HEK293 (cell line): ENCODE measurements at regions not wholly inside any gene's neighbourhood (a gene's known extent, or its start where the extent isn't known, plus 50 kb on each side); places are given as distances from the start of the nearest gene placed in this dataset.

ENCODE experiments used
- CTCF ChIA-PET: fragments of 350-600 bp; formaldehyde crosslinking; extraction: SDS; loops from one replicate; lab custom pipeline; 2021; ENCODE audit warnings: antibody characterized with exemption; lab: Yijun Ruan, JAX
- POLR2A ChIA-PET: fragments of 300-600 bp; formaldehyde crosslinking; extraction: SDS; loops from one replicate; lab custom pipeline; 2020; ENCODE audit warnings: antibody characterized with exemption, inconsistent platforms; lab: Yijun Ruan, JAX
- H3K27ac ChIP-seq: fragments of 200-500 bp; sonication (Bioruptor generic); 2 replicates; pipeline ENCODE4 v1.5.1; 2014; ENCODE audit warnings: low read depth, low read length, control low read depth, inconsistent platforms; ENCODE audit errors: extremely low read depth
- H3K36me3 ChIP-seq, 2 experiments: fragments of 200-500 bp in 1 of 2; sonication (Bioruptor generic) in 1 of 2; 1 replicate in 1 of 2; 2 replicates in 1 of 2; pipeline ENCODE4 v1.5.1; 2014 to 2017; ENCODE audit warnings: inconsistent platforms in 2 of 2, low read length in 2 of 2; ENCODE audit not compliant: control insufficient read depth in 2 of 2, insufficient read depth in 1 of 2
- H3K4me1 ChIP-seq: fragments of 200-500 bp; sonication (Bioruptor generic); 2 replicates; pipeline ENCODE4 v1.5.1; 2014; ENCODE audit warnings: mild to moderate bottlenecking, low read length, inconsistent platforms; ENCODE audit not compliant: control insufficient read depth, insufficient read depth
- H3K4me3 ChIP-seq: 2 replicates; pipeline ENCODE4 v1.5.1; 2011; ENCODE audit warnings: low read depth, mild to moderate bottlenecking, control low read depth, low read length, moderate library complexity
- H3K9me3 ChIP-seq: fragments of 200-500 bp; sonication (Bioruptor generic); 2 replicates; pipeline ENCODE4 v1.5.1; 2014; ENCODE audit warnings: low read depth, low read length, inconsistent platforms; ENCODE audit not compliant: control insufficient read depth, insufficient read depth
- GLIS1 ChIP-seq: fragments of 450-650 bp; formaldehyde crosslinking; IDR thresholded peaks from 2 replicates; pipeline ENCODE4 v1.5.1; 2016; ENCODE audit warnings: missing biosample characterization, missing genetic modification characterization
- GLIS2 ChIP-seq: fragments of 450-650 bp; formaldehyde crosslinking; IDR thresholded peaks from 2 replicates; pipeline ENCODE4 v1.5.1; 2016; ENCODE audit warnings: missing biosample characterization, missing genetic modification characterization
- HOXD13 ChIP-seq: sonication (generic); formaldehyde crosslinking; IDR thresholded peaks from 2 replicates; pipeline ENCODE4 v1.8.0; 2022; ENCODE audit warnings: missing genetic modification reagents, borderline replicate concordance
- SCRT2 ChIP-seq: fragments of 450-650 bp; formaldehyde crosslinking; IDR thresholded peaks from 2 replicates; pipeline ENCODE4 v1.5.1; 2016; ENCODE audit warnings: missing biosample characterization, missing genetic modification characterization
- SETDB1 ChIP-seq: IDR thresholded peaks from one replicate; pipeline ENCODE4 v1.6.1; 2017; ENCODE audit warnings: mild to moderate bottlenecking, low read length, moderate library complexity, mixed read lengths; ENCODE audit not compliant: insufficient read length
- TRIM28 ChIP-seq: IDR thresholded peaks from 2 replicates; pipeline ENCODE4 v1.6.1; 2011; ENCODE audit warnings: low read length, control low read depth, borderline replicate concordance
- ZBTB17 ChIP-seq: fragments of 450-650 bp; formaldehyde crosslinking; IDR thresholded peaks from 2 replicates; pipeline ENCODE4 v1.5.1; 2016; ENCODE audit warnings: missing biosample characterization, missing genetic modification characterization
- ZBTB21 ChIP-seq: fragments of 450-650 bp; formaldehyde crosslinking; IDR thresholded peaks from 2 replicates; pipeline ENCODE4 v1.5.1; 2017; ENCODE audit warnings: missing biosample characterization, missing genetic modification characterization
- ZNF112 ChIP-seq: fragments of 450-650 bp; formaldehyde crosslinking; IDR thresholded peaks from 2 replicates; pipeline ENCODE4 v1.5.0; 2017; ENCODE audit warnings: missing biosample characterization, missing genetic modification characterization
- ZNF274 ChIP-seq, 2 experiments: fragments of 200-500 bp in 1 of 2; fragments of 450-650 bp in 1 of 2; sonication (Bioruptor generic) in 1 of 2; formaldehyde crosslinking in 1 of 2; IDR thresholded peaks; 2 replicates each; pipeline versions ENCODE4 v1.5.1 to v1.6.1; 2014 to 2016; ENCODE audit warnings: borderline replicate concordance in 1 of 2, inconsistent platforms in 1 of 2, low read length in 1 of 2, missing biosample characterization in 1 of 2, missing genetic modification characterization in 1 of 2
- ZNF302 ChIP-seq: fragments of 450-650 bp; formaldehyde crosslinking; IDR thresholded peaks from 2 replicates; pipeline ENCODE4 v1.5.1; 2016; ENCODE audit warnings: missing biosample characterization, missing genetic modification characterization, low read depth
- ZNF366 ChIP-seq: fragments of 450-650 bp; formaldehyde crosslinking; conservative IDR thresholded peaks from 2 replicates; pipeline ENCODE4 v1.5.1; 2016; ENCODE audit warnings: missing biosample characterization, missing genetic modification characterization
- ZNF416 ChIP-seq: fragments of 450-650 bp; formaldehyde crosslinking; IDR thresholded peaks from 2 replicates; pipeline ENCODE4 v1.5.1; 2016; ENCODE audit warnings: missing biosample characterization, missing genetic modification characterization
- ZNF473 ChIP-seq: fragments of 450-650 bp; formaldehyde crosslinking; IDR thresholded peaks from 2 replicates; pipeline ENCODE4 v1.5.1; 2017; ENCODE audit warnings: missing biosample characterization, missing genetic modification characterization
- ZNF555 ChIP-seq: fragments of 450-650 bp; formaldehyde crosslinking; conservative IDR thresholded peaks from 2 replicates; pipeline ENCODE4 v1.5.1; 2017; ENCODE audit warnings: missing biosample characterization, mild to moderate bottlenecking, missing genetic modification characterization, inconsistent platforms
- ZNF558 ChIP-seq: fragments of 450-650 bp; formaldehyde crosslinking; IDR thresholded peaks from 2 replicates; pipeline ENCODE4 v1.5.1; 2016; ENCODE audit warnings: missing biosample characterization, missing genetic modification characterization
- ZNF560 ChIP-seq: fragments of 450-650 bp; formaldehyde crosslinking; IDR thresholded peaks from 2 replicates; pipeline ENCODE4 v1.5.1; 2017; ENCODE audit warnings: missing biosample characterization, missing genetic modification characterization, borderline replicate concordance
- ZNF624 ChIP-seq: fragments of 450-650 bp; formaldehyde crosslinking; IDR thresholded peaks from 2 replicates; pipeline ENCODE4 v1.5.1; 2017; ENCODE audit warnings: missing biosample characterization, missing genetic modification characterization
- ZNF629 ChIP-seq: fragments of 450-650 bp; formaldehyde crosslinking; IDR thresholded peaks from 2 replicates; pipeline ENCODE4 v1.5.1; 2017; ENCODE audit warnings: missing biosample characterization, missing genetic modification characterization
- ZNF76 ChIP-seq: fragments of 450-650 bp; formaldehyde crosslinking; IDR thresholded peaks from 2 replicates; pipeline ENCODE4; 2016; ENCODE audit warnings: low read depth, missing biosample characterization, missing genetic modification characterization, borderline replicate concordance
- TF ChIP-seq, protein P1 (sequence below): fragments of 450-650 bp; formaldehyde crosslinking; IDR thresholded peaks from 2 replicates; pipeline ENCODE4 v1.5.1; 2016; ENCODE audit warnings: missing biosample characterization, missing genetic modification characterization
- TF ChIP-seq, protein P2 (sequence below): fragments of 450-650 bp; formaldehyde crosslinking; IDR thresholded peaks from 2 replicates; pipeline ENCODE4 v1.5.1; 2016; ENCODE audit warnings: missing biosample characterization, missing genetic modification characterization
- TF ChIP-seq, protein P3 (sequence below): fragments of 450-650 bp; formaldehyde crosslinking; conservative IDR thresholded peaks from 2 replicates; pipeline ENCODE4 v1.5.1; 2016; ENCODE audit warnings: low read depth, missing biosample characterization, missing genetic modification characterization
- TF ChIP-seq, protein P4 (sequence below): fragments of 450-650 bp; formaldehyde crosslinking; IDR thresholded peaks from 2 replicates; pipeline ENCODE4 v1.5.1; 2016; ENCODE audit warnings: missing biosample characterization, missing genetic modification characterization, low read depth

DNA sequence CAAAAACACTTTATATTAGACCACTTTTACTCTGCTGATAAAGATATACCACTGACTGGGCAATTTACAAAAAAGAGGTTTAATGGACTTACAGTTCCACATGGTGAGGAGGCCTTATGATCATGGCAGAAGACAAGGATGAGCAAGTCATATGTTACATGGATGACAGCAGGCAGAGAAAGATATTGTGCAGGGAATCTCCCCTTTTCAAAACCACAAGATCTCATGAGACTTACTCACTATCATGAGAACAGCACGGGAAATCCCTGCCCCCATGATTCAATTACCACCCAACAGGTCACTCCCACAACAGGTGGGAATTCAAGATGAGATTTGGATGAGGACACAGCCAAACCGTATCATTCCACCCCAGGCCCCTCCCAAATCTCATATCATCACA is 1383.8 kb upstream of the MAP3K7 start:
- CTCF ChIA-PET: no interaction called here
- Histone ChIP-seq H3K36me3 (no peaks in the 10 kb centered on the region), H3K27ac (no peak overlapping the region), H3K9me3 (no peaks in the 10 kb centered on the region), H3K4me3 (no peak overlapping the region), H3K4me1 (no peaks in the 10 kb centered on the region)
- TF ChIP-seq GLIS1 (tag by site-specific recombination) (no peak), ZNF416 (tag by site-specific recombination) (no peak), SCRT2 (tag by site-specific recombination) (peak; percentile 39; the same call in 1 of the 2 replicates)
- POLR2A ChIA-PET: no interaction called here

DNA sequence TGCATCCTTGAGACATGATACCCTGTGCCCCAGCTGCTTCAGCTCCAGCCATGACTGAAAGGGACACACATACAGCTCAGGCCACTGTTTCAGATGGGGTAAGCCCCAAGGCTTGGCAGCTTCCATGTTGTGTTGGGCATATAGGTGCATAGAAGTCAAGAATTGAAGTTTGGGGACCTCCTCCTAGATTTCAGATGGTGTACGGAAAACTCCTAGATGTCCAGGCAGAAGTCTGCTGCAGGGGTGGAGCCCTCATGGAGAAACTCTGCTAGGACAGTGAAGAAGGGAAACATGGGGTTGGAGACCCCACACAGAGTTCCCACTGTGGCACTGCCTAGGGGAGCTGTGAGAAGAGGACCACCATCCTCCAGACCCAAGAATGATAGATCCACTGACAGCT is 1379.0 kb upstream of the MAP3K7 start:
- TF ChIP-seq ZNF473 (no peak), SETDB1 (peak; percentile 82), TRIM28 (peak; percentile 64; the same call in 1 of the 2 replicates), ZNF560 (tag by site-specific recombination) (no peak)
- TF ChIP-seq, protein P1, sequence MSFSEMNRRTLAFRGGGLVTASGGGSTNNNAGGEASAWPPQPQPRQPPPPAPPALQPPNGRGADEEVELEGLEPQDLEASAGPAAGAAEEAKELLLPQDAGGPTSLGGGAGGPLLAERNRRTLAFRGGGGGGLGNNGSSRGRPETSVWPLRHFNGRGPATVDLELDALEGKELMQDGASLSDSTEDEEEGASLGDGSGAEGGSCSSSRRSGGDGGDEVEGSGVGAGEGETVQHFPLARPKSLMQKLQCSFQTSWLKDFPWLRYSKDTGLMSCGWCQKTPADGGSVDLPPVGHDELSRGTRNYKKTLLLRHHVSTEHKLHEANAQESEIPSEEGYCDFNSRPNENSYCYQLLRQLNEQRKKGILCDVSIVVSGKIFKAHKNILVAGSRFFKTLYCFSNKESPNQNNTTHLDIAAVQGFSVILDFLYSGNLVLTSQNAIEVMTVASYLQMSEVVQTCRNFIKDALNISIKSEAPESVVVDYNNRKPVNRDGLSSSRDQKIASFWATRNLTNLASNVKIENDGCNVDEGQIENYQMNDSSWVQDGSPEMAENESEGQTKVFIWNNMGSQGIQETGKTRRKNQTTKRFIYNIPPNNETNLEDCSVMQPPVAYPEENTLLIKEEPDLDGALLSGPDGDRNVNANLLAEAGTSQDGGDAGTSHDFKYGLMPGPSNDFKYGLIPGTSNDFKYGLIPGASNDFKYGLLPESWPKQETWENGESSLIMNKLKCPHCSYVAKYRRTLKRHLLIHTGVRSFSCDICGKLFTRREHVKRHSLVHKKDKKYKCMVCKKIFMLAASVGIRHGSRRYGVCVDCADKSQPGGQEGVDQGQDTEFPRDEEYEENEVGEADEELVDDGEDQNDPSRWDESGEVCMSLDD (tag by site-specific recombination): no peak
- POLR2A ChIA-PET: no interaction called here
- CTCF ChIA-PET: no interaction called here
- Histone ChIP-seq H3K4me1 (no peaks in the 10 kb centered on the region), H3K27ac (no peak overlapping the region), H3K4me3 (no peak overlapping the region), H3K9me3 (no peaks in the 10 kb centered on the region), H3K36me3 (no peaks in the 10 kb centered on the region)

DNA sequence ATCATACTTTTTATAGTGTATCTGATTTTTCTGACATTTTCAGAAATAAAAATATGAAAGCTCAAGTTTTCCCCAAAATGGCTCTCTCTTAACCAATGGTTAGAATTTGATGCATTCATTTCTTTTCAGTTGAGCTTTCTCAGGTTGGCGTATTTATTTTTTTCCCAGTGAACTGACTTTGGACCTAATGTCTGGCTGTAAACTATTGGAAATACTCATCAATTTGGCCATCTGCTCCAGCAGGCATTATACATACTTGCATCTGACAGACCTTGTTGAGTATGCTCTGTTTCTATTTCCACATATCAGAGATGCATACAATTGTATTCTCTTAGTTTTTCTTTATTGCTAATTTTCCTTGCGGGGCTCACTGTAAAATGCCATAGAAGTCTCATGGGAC is 1374.8 kb upstream of the MAP3K7 start:
- ChIA-PET CTCF (no interaction called here), POLR2A (no interaction called here)
- Histone ChIP-seq H3K36me3 (no peaks in the 10 kb centered on the region), H3K4me1 (no peaks in the 10 kb centered on the region), H3K4me3 (no peak overlapping the region), H3K27ac (no peak overlapping the region), H3K9me3 (no peaks in the 10 kb centered on the region)
- no peak for TF ChIP-seq ZNF112 (tag by site-specific recombination)
- no peak for TF ChIP-seq HOXD13 (CRISPR knock-in tag)
- TF ChIP-seq ZNF76 (tag by site-specific recombination): no peak
- TF ChIP-seq ZNF558 (tag by site-specific recombination): no peak
- no peak for TF ChIP-seq GLIS2 (tag by site-specific recombination)
- TF ChIP-seq, protein P2, sequence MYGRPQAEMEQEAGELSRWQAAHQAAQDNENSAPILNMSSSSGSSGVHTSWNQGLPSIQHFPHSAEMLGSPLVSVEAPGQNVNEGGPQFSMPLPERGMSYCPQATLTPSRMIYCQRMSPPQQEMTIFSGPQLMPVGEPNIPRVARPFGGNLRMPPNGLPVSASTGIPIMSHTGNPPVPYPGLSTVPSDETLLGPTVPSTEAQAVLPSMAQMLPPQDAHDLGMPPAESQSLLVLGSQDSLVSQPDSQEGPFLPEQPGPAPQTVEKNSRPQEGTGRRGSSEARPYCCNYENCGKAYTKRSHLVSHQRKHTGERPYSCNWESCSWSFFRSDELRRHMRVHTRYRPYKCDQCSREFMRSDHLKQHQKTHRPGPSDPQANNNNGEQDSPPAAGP (tag by site-specific recombination): no peak
- TF ChIP-seq ZNF624 (tag by site-specific recombination): no peak
- TF ChIP-seq, protein P3, sequence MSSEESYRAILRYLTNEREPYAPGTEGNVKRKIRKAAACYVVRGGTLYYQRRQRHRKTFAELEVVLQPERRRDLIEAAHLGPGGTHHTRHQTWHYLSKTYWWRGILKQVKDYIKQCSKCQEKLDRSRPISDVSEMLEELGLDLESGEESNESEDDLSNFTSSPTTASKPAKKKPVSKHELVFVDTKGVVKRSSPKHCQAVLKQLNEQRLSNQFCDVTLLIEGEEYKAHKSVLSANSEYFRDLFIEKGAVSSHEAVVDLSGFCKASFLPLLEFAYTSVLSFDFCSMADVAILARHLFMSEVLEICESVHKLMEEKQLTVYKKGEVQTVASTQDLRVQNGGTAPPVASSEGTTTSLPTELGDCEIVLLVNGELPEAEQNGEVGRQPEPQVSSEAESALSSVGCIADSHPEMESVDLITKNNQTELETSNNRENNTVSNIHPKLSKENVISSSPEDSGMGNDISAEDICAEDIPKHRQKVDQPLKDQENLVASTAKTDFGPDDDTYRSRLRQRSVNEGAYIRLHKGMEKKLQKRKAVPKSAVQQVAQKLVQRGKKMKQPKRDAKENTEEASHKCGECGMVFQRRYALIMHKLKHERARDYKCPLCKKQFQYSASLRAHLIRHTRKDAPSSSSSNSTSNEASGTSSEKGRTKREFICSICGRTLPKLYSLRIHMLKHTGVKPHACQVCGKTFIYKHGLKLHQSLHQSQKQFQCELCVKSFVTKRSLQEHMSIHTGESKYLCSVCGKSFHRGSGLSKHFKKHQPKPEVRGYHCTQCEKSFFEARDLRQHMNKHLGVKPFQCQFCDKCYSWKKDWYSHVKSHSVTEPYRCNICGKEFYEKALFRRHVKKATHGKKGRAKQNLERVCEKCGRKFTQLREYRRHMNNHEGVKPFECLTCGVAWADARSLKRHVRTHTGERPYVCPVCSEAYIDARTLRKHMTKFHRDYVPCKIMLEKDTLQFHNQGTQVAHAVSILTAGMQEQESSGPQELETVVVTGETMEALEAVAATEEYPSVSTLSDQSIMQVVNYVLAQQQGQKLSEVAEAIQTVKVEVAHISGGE (tag by site-specific recombination): no peak
- TF ChIP-seq ZNF302 (tag by site-specific recombination): no peak
- no peak for TF ChIP-seq ZBTB17 (tag by site-specific recombination)
- TF ChIP-seq ZNF555 (tag by site-specific recombination): no peak
- TF ChIP-seq, protein P4, sequence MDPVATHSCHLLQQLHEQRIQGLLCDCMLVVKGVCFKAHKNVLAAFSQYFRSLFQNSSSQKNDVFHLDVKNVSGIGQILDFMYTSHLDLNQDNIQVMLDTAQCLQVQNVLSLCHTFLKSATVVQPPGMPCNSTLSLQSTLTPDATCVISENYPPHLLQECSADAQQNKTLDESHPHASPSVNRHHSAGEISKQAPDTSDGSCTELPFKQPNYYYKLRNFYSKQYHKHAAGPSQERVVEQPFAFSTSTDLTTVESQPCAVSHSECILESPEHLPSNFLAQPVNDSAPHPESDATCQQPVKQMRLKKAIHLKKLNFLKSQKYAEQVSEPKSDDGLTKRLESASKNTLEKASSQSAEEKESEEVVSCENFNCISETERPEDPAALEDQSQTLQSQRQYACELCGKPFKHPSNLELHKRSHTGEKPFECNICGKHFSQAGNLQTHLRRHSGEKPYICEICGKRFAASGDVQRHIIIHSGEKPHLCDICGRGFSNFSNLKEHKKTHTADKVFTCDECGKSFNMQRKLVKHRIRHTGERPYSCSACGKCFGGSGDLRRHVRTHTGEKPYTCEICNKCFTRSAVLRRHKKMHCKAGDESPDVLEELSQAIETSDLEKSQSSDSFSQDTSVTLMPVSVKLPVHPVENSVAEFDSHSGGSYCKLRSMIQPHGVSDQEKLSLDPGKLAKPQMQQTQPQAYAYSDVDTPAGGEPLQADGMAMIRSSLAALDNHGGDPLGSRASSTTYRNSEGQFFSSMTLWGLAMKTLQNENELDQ (tag by site-specific recombination): no peak
- no peak for TF ChIP-seq ZNF274 (IDR thresholded peaks at IDR 0.05; ENCODE audit: low read length)
- no peak for TF ChIP-seq ZNF274 (tag by site-specific recombination; IDR thresholded peaks at IDR 0.05; ENCODE audit: borderline replicate concordance)
- no peak for TF ChIP-seq ZNF629
- no peak for TF ChIP-seq ZBTB21 (tag by site-specific recombination)
- TF ChIP-seq ZNF416 (tag by site-specific recombination): no peak
- no peak for TF ChIP-seq ZNF366 (tag by site-specific recombination)
